Uterus (tissue), 3 donors: ENCODE measurements at regions not wholly inside any gene's neighbourhood (a gene's known extent, or its start where the extent isn't known, plus 50 kb on each side); places are given as distances from the start of the nearest gene placed in this dataset.

ENCODE experiments used
- DNase-seq, 2 donors: peaks; one replicate each; pipeline ENCODE4 v3.0.0-alpha.2; 2019 to 2020
- H3K27ac ChIP-seq, 2 donors: fragments of 200-600 bp; sonication (generic); 1 replicate in 1 of 2; 2 replicates in 1 of 2; pipeline ENCODE4 v1.5.1; 2016 to 2018
- H3K27me3 ChIP-seq, 2 donors: fragments of 200-600 bp; sonication (generic); one replicate each; pipeline ENCODE4 v1.5.1; 2018 to 2019; ENCODE audit warnings: control low read depth in 1 of 2
- H3K36me3 ChIP-seq, 2 donors: fragments of 200-600 bp; sonication (generic); one replicate each; pipeline ENCODE4 v1.5.1; 2019; ENCODE audit warnings: control low read depth in 1 of 2
- H3K4me1 ChIP-seq, 2 donors: fragments of 200-600 bp; sonication (generic); one replicate each; pipeline ENCODE4 v1.5.1; 2018 to 2019; ENCODE audit warnings: control low read depth in 1 of 2
- H3K4me3 ChIP-seq, 2 donors: fragments of 200-600 bp; sonication (generic); 1 replicate in 1 of 2; 2 replicates in 1 of 2; pipeline ENCODE4 v1.5.1; 2018 to 2019; ENCODE audit warnings: mild to moderate bottlenecking in 1 of 2
- H3K9me3 ChIP-seq, 2 donors: fragments of 200-600 bp; sonication (generic); one replicate each; pipeline ENCODE4 v1.5.1; 2019; ENCODE audit warnings: control low read depth in 1 of 2
- CTCF ChIP-seq, 4 experiments: fragments of 200-600 bp in 2 of 4; fragments of 450-650 bp in 2 of 4; sonication (generic) in 2 of 4; IDR thresholded peaks; one replicate each; pipeline ENCODE4 v1.5.1; 2016 to 2019; ENCODE audit warnings: antibody characterized with exemption in 4 of 4, mild to moderate bottlenecking in 2 of 4, moderate library complexity in 1 of 4
- POLR2A ChIP-seq, 2 donors: fragments of 450-650 bp; IDR thresholded peaks; one replicate each; pipeline ENCODE4 v1.6.1; 2016; ENCODE audit warnings: antibody characterized with exemption in 2 of 2, mild to moderate bottlenecking in 1 of 2, moderate library complexity in 1 of 2
- intact Hi-C: fragments of 100-400 bp; cut with DNase I; formaldehyde crosslinking; loops from one replicate; pipeline ENCODE4 v1.15.1; 2023; ENCODE audit warnings: low total_unique reads
- donor health status: DM: yes; HTN: yes; CAD: no.

- no peak overlapping the region for H3K4me3 ChIP-seq
- H3K27me3 ChIP-seq = no peaks in the 10 kb centered on the region
- DNase-seq = no peak
- intact Hi-C loops = no loop called here
- H3K36me3 ChIP-seq = no peaks in the 10 kb centered on the region
- H3K27ac ChIP-seq = no peak overlapping the region
- H3K9me3 ChIP-seq = no peaks in the 10 kb centered on the region
- no peaks in the 10 kb centered on the region for H3K4me1 ChIP-seq
- no peak for TF ChIP-seq CTCF (IDR thresholded peaks at IDR 0.05)
- TF ChIP-seq POLR2A (IDR thresholded peaks at IDR 0.05) = no peak
These were observed 51.6 kb upstream of the CCDC6 start for GRCh38 chr10:59957975-59958374.
